Esophagus squamous epithelium (tissue), 5 donors: ENCODE measurements at regions not wholly inside any gene's neighbourhood (a gene's known extent, or its start where the extent isn't known, plus 50 kb on each side); places are given as distances from the start of the nearest gene placed in this dataset.
"Not testable (repeated sequence)": the region's sequence is repeated elsewhere in the genome, so short reads cannot be mapped to it uniquely, and the experiment has no call there.

Source experiments
- DNase-seq: peaks from one replicate; lab custom pipeline; 2025; lab: John Stamatoyannopoulos, UW
- H3K27ac ChIP-seq, 4 donors: fragments of 200-600 bp; sonication (generic); one replicate each; pipeline ENCODE4 v1.5.1; 2016 to 2019; ENCODE audit warnings: mild to moderate bottlenecking in 1 of 4
- H3K27me3 ChIP-seq, 4 donors: fragments of 200-600 bp; sonication (generic); 1 replicate in 3 of 4; 2 replicates in 1 of 4; pipeline versions ENCODE4 v1.5.1 to v1.6.0; 2017 to 2021; ENCODE audit warnings: antibody characterized with exemption in 1 of 4
- H3K36me3 ChIP-seq, 3 donors: fragments of 200-600 bp; sonication (generic); one replicate each; pipeline ENCODE4 v1.5.1; 2016 to 2019
- H3K4me1 ChIP-seq, 3 donors: fragments of 200-600 bp; sonication (generic); one replicate each; pipeline ENCODE4 v1.5.1; 2017 to 2019
- H3K4me3 ChIP-seq, 4 donors: fragments of 200-600 bp; sonication (generic); 1 replicate in 3 of 4; 2 replicates in 1 of 4; pipeline ENCODE4 v1.5.1; 2016 to 2019; ENCODE audit warnings: mild to moderate bottlenecking in 2 of 4, moderate library complexity in 1 of 4
- H3K9me3 ChIP-seq, 3 donors: fragments of 200-600 bp; sonication (generic); one replicate each; pipeline ENCODE4 v1.5.1; 2016 to 2019
- WGBS, 2 donors: methylation state at CpG; one replicate each; pipeline ENCODE4 v1.1.5; 2018; 5-methylcytosine and 5-hydroxymethylcytosine counted together
- intact Hi-C: fragments of 100-400 bp; cut with DNase I; formaldehyde crosslinking; loops from one replicate; pipeline ENCODE4 v1.15.0; 2022
- donor health status: DM: yes; HTN: yes; CAD: no.

GRCh38 chr11:49579492-49579891 lies 371.1 kb upstream of the FOLH1 start:
- H3K4me1 ChIP-seq, H3K9me3 ChIP-seq, H3K27me3 ChIP-seq, intact Hi-C loops, H3K36me3 ChIP-seq, H3K4me3 ChIP-seq, DNase-seq, H3K27ac ChIP-seq: not testable (repeated sequence)
- 48 to 52% methylated on average over 4 of the region's 4 CpGs for WGBS, 2 donors

GRCh38 chr11:49585495-49585894 lies 366.7 kb upstream of the OR4C13 start:
- H3K4me1 ChIP-seq, DNase-seq, H3K27ac ChIP-seq, H3K9me3 ChIP-seq, intact Hi-C loops, H3K36me3 ChIP-seq, H3K27me3 ChIP-seq, H3K4me3 ChIP-seq: not testable (repeated sequence)
- WGBS, 2 donors: 54 to 63% methylated on average over 2 of the region's 2 CpGs

- H3K36me3 ChIP-seq, H3K27me3 ChIP-seq, H3K27ac ChIP-seq, H3K4me1 ChIP-seq, intact Hi-C loops, H3K9me3 ChIP-seq, H3K4me3 ChIP-seq, DNase-seq: not testable (repeated sequence)
Observed at GRCh38 chr11:49608892-49609291, 343.3 kb upstream of the OR4C13 start.

GRCh38 chr11:49623872-49624271 lies 328.3 kb upstream of the OR4C13 start:
- intact Hi-C loops, H3K27ac ChIP-seq, H3K4me3 ChIP-seq, H3K27me3 ChIP-seq, H3K4me1 ChIP-seq, H3K36me3 ChIP-seq, H3K9me3 ChIP-seq, DNase-seq: not testable (repeated sequence)
- 33 to 42% methylated on average over 1 of the region's 1 CpG for WGBS, 2 donors

GRCh38 chr11:49670705-49671104 lies 281.5 kb upstream of the OR4C13 start:
- WGBS, 2 donors: 73 to 78% methylated on average over 2 of the region's 2 CpGs
- H3K27ac ChIP-seq, intact Hi-C loops, H3K27me3 ChIP-seq, H3K4me1 ChIP-seq, H3K4me3 ChIP-seq, DNase-seq, H3K36me3 ChIP-seq, H3K9me3 ChIP-seq: not testable (repeated sequence)

- H3K4me3 ChIP-seq, H3K9me3 ChIP-seq, H3K4me1 ChIP-seq, H3K27me3 ChIP-seq, H3K27ac ChIP-seq, H3K36me3 ChIP-seq, intact Hi-C loops, DNase-seq: not testable (repeated sequence)
- WGBS, 2 donors: 11 to 14% methylated on average over 1 of the region's 1 CpG
Observed at GRCh38 chr11:49702121-49702520, 250.1 kb upstream of the OR4C13 start.

- DNase-seq, intact Hi-C loops, H3K27me3 ChIP-seq, H3K9me3 ChIP-seq, H3K36me3 ChIP-seq, H3K4me1 ChIP-seq, H3K4me3 ChIP-seq, H3K27ac ChIP-seq: not testable (repeated sequence)
- WGBS, 2 donors: 67 to 80% methylated on average over 2 of the region's 2 CpGs
Observed at GRCh38 chr11:49750447-49750846, 201.7 kb upstream of the OR4C13 start.

GRCh38 chr11:49750960-49751359 lies 201.2 kb upstream of the OR4C13 start:
- H3K4me1 ChIP-seq, H3K36me3 ChIP-seq, H3K27me3 ChIP-seq, DNase-seq, H3K9me3 ChIP-seq, H3K4me3 ChIP-seq, intact Hi-C loops, H3K27ac ChIP-seq: not testable (repeated sequence)

GRCh38 chr11:49780791-49781190 lies 171.4 kb upstream of the OR4C13 start:
- H3K4me3 ChIP-seq, intact Hi-C loops, H3K9me3 ChIP-seq, DNase-seq, H3K27ac ChIP-seq, H3K27me3 ChIP-seq, H3K4me1 ChIP-seq, H3K36me3 ChIP-seq: not testable (repeated sequence)
- WGBS, 2 donors: 92 to 94% methylated on average over 10 to 14 of the region's 20 CpGs

- intact Hi-C loops, H3K4me1 ChIP-seq, H3K9me3 ChIP-seq, H3K27me3 ChIP-seq, H3K4me3 ChIP-seq, H3K36me3 ChIP-seq, DNase-seq, H3K27ac ChIP-seq: not testable (repeated sequence)
- 89% methylated on average over 1 of the region's 1 CpG; no CpG with 5 or more reads in 1 of the 2 donors for WGBS, 2 donors
Observed at GRCh38 chr11:49782000-49782399, 170.2 kb upstream of the OR4C13 start.

- intact Hi-C loops, DNase-seq, H3K36me3 ChIP-seq, H3K27me3 ChIP-seq, H3K27ac ChIP-seq, H3K9me3 ChIP-seq, H3K4me3 ChIP-seq, H3K4me1 ChIP-seq: not testable (repeated sequence)
- 60 to 61% methylated on average over 2 to 3 of the region's 6 CpGs for WGBS, 2 donors
Observed at GRCh38 chr11:49783841-49784240, 168.3 kb upstream of the OR4C13 start.

GRCh38 chr11:49789787-49790186 lies 162.4 kb upstream of the OR4C13 start:
- DNase-seq, intact Hi-C loops, H3K27me3 ChIP-seq: not testable (repeated sequence)

GRCh38 chr11:49798206-49798837 lies 153.9 kb upstream of the OR4C13 start:
- no CpG with 5 or more reads among the region's 39 CpGs for WGBS, 2 donors
- DNase-seq, H3K9me3 ChIP-seq, H3K27ac ChIP-seq, H3K27me3 ChIP-seq, intact Hi-C loops, H3K4me3 ChIP-seq, H3K4me1 ChIP-seq, H3K36me3 ChIP-seq: not testable (repeated sequence)

More at GRCh38 chr11:49789787-49790186, 162.4 kb upstream of the OR4C13 start:
- H3K9me3 ChIP-seq, H3K36me3 ChIP-seq, H3K27ac ChIP-seq, H3K4me3 ChIP-seq, H3K4me1 ChIP-seq: not testable (repeated sequence)
- WGBS, 2 donors: 34 to 40% methylated on average over 2 of the region's 2 CpGs
